Ammon's horn (tissue), 1 donor: ENCODE measurements at regions not wholly inside any gene's neighbourhood (a gene's known extent, or its start where the extent isn't known, plus 50 kb on each side); places are given as distances from the start of the nearest gene placed in this dataset.

Source experiments
- DNase-seq: peaks from one replicate; pipeline ENCODE4 v3.0.0-alpha.2; 2016; ENCODE audit warnings: low spot score

DNA sequence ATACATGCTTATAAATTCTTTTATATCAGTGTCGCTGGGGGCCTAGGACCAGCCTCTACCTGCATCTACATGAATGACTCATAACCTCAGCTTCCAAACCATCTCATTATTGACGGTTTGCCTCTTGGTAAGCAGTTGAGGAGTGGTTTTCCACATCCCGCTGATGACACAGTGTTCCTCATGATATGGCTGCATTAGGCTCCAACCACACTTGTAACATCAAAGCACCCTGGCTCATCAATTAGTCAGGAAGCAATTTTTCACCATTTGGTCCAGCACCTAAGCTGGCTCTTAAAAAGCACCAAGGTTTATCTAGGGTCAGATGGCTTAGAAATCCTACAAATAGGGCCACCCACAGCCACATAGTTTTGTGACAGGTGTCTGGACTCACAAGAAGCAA is 402.4 kb downstream of the ARHGEF28 start:
- no peak for DNase-seq

DNA sequence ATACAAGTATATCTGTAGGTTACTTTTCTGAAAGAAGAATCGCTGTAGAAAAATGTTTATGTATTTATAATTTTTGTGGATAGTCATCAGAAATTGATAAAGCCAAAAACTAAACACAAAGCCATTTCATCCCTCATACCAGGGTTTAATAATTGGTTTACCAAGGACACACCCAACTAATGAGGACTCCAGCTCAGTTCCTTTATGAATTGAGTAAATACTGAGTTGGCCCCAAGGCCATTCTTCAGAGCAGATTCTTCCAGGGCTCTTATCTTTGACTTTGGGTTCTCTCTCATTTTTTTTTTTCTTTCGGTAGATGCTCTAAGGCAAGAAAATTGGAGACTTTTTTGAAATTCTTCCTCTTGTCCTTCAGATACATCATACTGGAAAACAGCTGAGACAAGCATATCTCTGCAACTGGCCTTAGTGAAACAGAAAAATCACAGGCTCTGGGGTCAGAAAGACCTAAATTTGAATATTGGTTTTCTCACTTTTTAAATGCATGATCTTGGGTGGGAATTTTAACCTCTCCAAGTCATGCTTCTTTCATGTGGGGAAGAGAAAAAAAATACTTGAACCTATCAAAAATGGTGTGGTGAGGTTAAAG is 401.8 kb downstream of the ARHGEF28 start:
- DNase-seq = no peak

DNA sequence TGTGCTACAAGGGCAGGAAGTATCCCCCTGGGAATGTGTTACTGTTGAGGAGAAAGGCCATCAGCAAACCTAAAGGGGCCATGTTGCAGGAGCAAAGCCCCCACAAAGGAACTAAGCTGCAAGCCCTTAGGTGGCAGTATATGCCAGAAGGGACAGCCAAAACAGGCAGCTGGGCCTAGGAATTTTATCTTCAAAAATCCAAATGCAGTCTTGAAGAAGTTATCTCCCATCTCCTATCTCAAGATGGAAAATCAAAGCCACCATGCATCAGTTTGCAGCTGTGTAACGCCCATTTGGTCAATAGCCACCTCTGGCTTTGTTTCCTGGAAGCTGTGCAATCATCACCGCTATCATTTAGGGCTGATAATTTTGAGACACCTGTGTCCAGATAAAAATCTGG is 400.3 kb downstream of the ARHGEF28 start:
- DNase-seq = no peak

DNA sequence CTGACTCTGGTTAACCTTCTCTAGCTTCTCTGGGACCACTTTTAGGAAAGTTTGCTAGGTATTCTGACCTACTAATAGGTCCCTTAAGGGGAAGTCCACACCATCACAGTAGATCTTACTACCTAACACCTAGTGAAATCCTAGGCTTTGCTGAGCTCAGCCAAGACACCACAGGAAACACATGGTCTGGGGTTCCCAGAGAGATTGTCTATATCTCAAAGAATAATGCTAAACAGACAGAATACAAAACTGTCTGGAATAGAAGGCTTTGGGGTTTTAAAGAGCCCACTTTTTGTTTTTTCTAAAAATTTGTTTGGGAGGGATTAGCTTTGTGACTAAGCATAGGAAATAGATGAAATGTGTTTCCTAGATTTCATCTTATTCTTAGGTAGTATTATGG is 395.1 kb downstream of the ARHGEF28 start:
- DNase-seq = no peak

DNA sequence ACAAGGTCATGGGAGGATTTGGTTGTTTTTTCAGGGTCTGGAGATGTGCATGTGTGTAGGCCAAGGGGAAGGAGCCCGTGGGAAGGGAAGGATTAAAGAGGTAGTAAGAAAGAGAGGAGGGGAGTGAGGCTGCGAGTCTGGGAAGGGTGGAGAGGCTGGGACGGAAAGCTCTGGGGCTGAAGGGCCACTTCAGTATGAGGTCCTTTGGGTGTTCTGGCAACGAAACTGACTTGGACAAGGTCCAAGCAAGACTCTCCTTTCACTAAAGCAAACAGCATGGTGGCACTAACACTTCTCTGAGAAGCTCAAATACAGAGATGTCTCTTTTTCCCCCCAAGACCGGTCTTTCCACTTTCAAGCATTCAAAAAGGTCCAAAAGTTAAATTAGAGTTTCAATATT is 394.5 kb downstream of the ARHGEF28 start:
- no peak for DNase-seq

DNA sequence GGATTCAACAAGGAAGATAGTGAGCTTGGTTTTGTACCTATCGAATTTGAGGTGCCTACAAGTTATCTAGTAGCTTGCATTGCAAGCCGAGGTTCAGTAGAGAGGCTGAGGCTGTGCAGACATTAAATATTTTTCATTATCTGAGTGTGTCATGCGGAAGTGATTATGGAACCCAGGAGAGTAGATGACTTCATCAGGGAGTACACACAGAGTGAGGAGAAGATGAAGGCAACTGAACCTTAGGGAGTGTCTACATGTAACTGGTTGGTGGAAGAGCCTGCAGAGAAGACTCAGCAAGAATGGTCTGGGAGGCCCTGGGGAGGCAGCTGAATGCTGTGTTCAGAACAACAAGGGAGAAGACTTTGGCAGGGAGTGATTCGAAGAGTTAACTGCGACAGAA is 393.9 kb downstream of the ARHGEF28 start:
- DNase-seq = no peak

DNA sequence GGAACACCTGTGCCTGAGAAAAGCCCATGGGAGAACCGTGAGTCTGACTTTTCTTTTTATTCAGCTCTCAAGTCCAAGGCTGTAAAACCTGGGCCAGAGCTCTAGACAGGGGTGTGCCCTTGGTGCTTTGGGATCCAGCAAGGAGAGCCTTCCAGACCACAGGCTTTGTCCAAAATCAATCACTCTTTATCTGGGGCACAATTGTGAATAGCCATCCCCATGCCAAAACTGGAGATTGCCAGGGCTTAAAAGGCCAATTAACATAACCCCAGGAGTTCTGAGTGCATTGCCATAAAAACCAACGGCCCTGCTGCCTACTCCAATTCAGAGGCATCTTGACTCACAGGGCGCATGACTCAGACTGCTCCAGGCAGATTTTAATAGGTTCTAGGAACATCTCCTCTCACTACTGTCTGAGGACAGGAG is 391.8 kb downstream of the ARHGEF28 start:
- DNase-seq = peak; percentile 59

DNA sequence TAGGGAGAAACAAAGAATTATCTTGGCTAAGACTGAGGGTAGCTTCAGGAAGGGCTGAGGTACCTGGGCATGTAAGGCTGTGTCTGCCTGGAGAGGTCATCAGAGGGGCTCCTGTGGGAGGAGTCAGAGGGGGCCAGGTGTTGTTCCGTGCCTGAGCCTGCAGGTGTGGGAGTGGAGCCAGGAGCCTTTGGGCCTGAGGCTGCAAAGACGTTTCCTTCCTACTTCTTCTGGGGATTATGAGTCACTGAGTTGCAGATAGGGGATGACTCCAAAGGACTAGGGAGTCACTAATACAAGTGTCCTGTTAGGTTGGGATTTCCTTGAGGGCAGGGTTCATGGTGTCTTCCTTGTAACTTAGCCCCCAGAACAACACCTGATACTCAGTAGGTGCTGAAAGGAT is 391.1 kb downstream of the ARHGEF28 start:
- no peak for DNase-seq

DNA sequence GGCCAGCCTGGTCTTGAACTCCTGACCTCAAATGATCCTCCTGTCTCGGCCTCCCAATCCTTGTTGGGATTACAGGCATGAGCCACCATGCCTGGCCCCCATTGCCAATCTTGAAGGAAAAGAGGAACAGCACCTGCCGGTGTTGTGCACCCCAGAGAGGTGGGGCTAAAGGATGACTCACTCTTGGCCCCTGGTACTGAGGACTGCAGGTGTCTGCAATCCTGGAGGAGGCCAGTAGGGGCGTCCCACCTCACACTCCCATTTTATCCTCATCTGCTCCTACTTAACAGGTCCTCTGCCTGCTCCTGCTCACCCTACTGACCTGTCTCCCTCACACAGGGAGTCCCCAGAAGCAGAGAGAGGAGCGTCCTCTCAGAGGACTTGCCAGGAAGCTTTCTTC is 390.4 kb downstream of the ARHGEF28 start:
- DNase-seq = no peak

DNA sequence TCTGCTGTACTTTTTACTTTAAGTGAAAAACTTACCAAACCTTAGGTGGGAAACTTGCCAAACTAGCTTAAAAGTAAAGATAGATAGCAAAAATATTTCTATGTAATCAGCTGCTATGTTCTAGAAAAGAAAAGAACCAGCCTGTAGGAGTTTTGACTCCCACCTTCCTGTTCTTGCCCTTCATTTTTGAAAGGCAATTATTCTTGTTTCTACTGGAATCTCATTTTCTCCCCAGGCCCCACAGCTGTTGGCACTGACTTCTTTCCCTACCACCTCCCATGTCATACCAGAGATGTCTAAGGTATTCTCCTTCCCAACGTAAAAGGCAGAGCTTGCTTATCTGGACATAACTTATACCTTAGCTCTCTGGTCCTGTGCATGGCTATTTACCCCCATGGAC is 389.7 kb downstream of the ARHGEF28 start:
- no peak for DNase-seq

DNA sequence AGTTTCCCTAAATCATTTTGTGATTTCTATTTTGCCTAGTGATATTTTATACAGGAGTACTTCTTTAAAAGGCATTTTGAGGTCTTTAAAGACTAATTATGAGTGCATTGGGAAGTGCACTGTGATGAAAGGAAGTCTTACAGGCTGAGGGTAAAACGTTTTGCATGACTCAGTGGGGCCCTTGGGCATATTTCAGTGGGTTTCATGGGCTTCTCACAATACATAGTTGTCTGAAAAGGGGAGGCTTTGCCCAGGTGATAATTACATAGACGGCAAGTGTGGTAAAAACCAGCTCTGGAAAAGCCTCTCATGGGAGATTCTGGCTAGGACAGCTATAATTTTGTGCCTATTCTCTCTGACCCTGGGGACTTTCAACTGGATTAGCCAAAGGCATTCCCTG is 387.2 kb downstream of the ARHGEF28 start:
- DNase-seq = no peak

DNA sequence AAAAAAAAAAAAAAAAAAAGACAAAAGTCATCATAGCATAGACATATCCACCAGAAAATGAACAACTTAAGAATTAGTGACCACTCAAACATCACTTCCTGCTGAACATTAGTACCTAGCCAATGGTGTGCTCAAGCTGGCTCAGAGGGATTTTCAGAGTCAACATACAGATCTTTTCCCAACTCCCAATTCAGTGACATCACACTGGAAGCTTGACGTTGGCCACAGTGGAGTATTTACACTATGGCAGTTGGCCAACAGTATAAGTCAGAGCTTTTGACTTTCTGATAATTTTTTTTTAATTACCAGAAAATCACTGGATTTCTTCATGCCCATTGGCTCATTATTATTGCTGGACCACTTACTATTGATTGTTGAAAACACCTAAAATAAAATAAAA is 383.5 kb downstream of the ARHGEF28 start:
- no peak for DNase-seq

DNA sequence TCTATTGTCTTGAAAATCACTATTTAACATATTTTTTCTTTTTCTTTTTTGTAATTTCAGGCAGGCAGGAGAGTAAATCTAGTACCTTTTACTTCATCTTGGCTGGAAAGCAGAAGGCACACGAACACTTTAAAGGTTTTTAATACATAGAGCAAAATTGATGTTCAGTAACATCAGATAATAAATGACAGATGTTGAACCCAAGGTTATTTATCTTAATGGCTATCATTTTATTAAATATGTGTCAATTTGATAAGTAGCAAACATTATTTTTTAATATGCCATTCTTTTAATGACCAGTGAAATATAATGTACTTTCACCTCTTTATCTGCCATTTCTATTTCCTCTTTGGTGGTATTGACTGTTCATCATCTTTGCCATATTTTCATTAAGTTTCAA is 381.2 kb downstream of the ARHGEF28 start:
- no peak for DNase-seq

DNA sequence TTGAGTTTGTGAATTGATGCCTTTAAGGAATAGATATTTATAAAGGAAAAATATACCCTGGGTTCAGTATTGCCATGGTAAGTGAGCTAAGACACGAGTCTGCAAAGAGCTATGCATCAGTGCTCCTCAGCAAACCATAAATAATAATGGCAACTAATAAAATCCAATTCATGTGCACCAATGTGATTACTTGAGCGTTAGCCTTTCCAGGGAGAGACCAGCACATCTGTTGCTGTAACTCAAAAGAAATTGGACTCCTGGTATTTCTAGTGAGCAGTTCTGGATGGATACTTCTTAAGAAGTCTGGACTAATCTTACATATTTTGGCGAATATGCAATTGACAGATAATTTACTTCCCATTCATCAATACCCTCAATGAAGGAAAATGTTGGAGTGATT is 373.3 kb downstream of the ARHGEF28 start:
- DNase-seq = no peak

DNA sequence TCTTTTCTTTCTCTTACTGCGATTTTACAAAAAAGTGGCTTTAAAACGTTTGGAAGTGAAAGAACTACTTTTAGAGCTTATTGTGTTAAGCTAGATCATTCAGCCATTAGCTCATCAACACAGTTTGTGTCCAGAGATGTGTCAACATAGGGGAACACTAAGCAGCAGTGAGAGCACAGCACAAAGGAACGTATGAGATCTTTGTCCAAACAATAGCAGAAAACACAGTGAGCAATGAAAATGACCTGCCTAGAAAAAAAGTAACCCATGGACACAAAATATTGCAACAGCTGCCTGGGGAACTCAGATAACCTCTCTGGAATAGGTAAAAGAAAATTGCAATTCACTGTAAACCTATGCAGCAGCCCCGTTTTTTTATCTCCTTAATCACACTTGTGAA is 372.5 kb downstream of the ARHGEF28 start:
- DNase-seq = no peak

DNA sequence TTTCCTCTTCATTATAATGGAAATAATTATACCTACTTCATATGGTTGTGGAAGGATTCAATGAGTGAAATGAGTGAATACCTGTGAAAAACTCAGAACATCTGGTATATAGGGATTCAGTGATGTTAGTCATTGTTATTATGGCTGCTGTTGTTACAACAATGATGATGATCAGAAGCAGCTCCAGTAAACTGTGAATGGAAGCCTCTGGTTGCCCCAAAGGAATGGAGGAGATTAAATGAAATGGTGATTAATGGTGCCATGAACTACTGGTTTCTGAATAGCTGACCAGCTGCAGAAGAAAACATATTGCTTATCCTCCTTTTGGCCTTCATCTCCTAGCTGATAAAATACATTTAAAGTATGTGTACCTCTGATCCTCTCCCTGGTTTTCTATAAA is 372.0 kb downstream of the ARHGEF28 start:
- no peak for DNase-seq

DNA sequence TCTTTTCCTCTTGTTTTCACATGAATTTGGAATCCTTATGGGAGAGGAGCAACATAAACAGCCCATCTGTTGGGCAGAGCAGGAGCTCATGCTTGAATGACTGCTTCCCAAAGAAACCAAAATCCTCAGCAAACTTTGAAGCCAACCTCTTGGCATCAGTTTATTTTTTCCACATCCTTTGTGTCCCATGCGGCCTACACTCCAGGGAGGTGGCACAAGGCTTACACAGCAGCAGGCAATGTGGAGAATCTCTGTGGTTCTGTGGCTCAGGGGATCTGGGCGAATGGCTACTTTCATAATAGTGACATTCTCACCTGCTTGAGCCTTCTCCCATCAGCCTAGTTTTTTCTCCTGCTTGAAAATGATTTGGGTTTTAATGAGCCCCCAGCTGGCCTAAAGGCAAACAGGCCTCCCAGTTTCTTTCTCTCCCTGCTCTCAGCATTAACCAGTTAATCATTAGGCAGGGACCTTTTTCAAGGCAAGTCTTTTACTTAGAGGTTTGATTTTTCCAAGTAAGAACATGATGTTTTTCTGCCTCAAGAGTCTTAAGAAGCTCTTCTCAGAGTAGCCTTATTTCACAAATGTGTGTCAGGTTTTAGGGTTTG is 370.3 kb downstream of the ARHGEF28 start:
- no peak for DNase-seq

DNA sequence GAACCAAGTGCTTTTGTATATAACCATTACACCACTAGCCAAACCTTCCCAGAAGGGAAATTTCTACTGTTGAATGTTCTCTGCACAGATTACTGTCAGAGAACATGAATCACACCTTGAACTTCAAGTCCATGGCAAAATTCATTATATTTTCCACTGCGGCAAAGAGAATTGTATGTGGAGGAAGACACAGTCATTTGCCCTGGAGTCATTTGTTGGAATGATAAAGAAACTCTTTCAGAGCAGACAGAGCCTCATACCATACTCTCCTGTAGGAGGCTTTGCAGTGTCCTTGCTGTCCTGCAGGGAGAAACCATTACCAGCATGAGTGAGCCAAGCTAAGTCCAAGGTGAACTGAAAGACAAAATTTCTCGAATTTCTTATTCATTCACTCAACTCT is 369.0 kb downstream of the ARHGEF28 start:
- DNase-seq = no peak
